Endothelial cell of umbilical vein (primary cell): ENCODE measurements at regions not wholly inside any gene's neighbourhood (a gene's known extent, or its start where the extent isn't known, plus 50 kb on each side); places are given as distances from the start of the nearest gene placed in this dataset.

Source experiments
- BruUV-seq: library from RNA; stranded (reverse); fragments of 400-500 nt; replicated peaks from 2 replicates; lab custom pipeline; 2021; lab: Mats Ljungman, UMichigan
- CTCF ChIA-PET: fragments of 300-600, 350-600 bp; sonication (Branson Sonifier 250); formaldehyde crosslinking; loops from one replicate; lab custom pipeline; 2021; ENCODE audit warnings: antibody characterized with exemption, inconsistent platforms; lab: Charles Lee
- POLR2A ChIA-PET: fragments of 300-600, 350-600 bp; sonication (Branson Sonifier 250); formaldehyde crosslinking; loops from one replicate; lab custom pipeline; 2021; ENCODE audit warnings: antibody characterized with exemption, inconsistent platforms; lab: Charles Lee
- DNase-seq: peaks from one replicate; pipeline ENCODE4 v3.0.0-alpha.2; 2011; ENCODE audit warnings: low read depth, low spot score
- FAIRE-seq: peaks from 2 replicates; lab custom pipeline; 2011; peaks lifted over from hg19 to GRCh38; lab: Jason Lieb, UNC
- H2AFZ ChIP-seq: 2 replicates; pipeline ENCODE4 v1.6.0; 2012; ENCODE audit warnings: low read depth, low read length, control low read depth, inconsistent platforms
- H3K27ac ChIP-seq: 2 replicates; pipeline ENCODE4 v1.5.1; 2011; ENCODE audit warnings: low read depth, mild to moderate bottlenecking, control low read depth, low read length, moderate library complexity; ENCODE audit not compliant: insufficient read depth
- H3K27me3 ChIP-seq, 2 experiments: 2 replicates each; pipeline versions ENCODE4 v1.6.0 to v1.6.1; 2011; ENCODE audit warnings: low read length in 2 of 2, mixed read lengths in 1 of 2; ENCODE audit not compliant: control insufficient read depth in 2 of 2, insufficient read depth in 2 of 2
- H3K36me3 ChIP-seq, 2 experiments: 2 replicates in 1 of 2; 3 replicates in 1 of 2; pipeline ENCODE4 v1.5.1; 2011; ENCODE audit warnings: low read length in 2 of 2, mild to moderate bottlenecking in 1 of 2, moderate library complexity in 1 of 2; ENCODE audit not compliant: control insufficient read depth in 2 of 2, insufficient read depth in 2 of 2; ENCODE audit errors: extremely low read depth in 1 of 2
- H3K4me1 ChIP-seq: 3 replicates; pipeline ENCODE4 v1.5.1; 2011; ENCODE audit warnings: mild to moderate bottlenecking, low read length; ENCODE audit not compliant: control insufficient read depth, insufficient read depth; ENCODE audit errors: extremely low read depth
- H3K4me2 ChIP-seq: 2 replicates; pipeline ENCODE4 v1.6.1; 2011; ENCODE audit warnings: low read length, control low read depth, mixed read lengths; ENCODE audit not compliant: insufficient read depth
- H3K4me3 ChIP-seq, 3 experiments: fragments of 200-600 bp in 1 of 3; sonication (generic), shearing (Covaris generic) in 1 of 3; replicated peaks in 1 of 3; 2 replicates each; pipeline ENCODE4 v1.5.1; 2011 to 2016; ENCODE audit warnings: control low read depth in 3 of 3, low read length in 3 of 3, mild to moderate bottlenecking in 2 of 3, inconsistent platforms in 1 of 3, low read depth in 1 of 3, moderate library complexity in 1 of 3; ENCODE audit not compliant: insufficient read depth in 1 of 3
- H3K79me2 ChIP-seq: 2 replicates; pipeline ENCODE4 v1.6.0; 2012; ENCODE audit warnings: low read length, inconsistent platforms; ENCODE audit not compliant: control insufficient read depth, insufficient read depth
- H3K9ac ChIP-seq: replicated peaks from 2 replicates; pipeline ENCODE3; 2011; ENCODE audit warnings: low read length, control low read depth; ENCODE audit not compliant: insufficient read depth; ENCODE audit errors: extremely low read depth
- H3K9me1 ChIP-seq: replicated peaks from 3 replicates; pipeline ENCODE4 v1.6.0; 2011; ENCODE audit warnings: mild to moderate bottlenecking, low read length; ENCODE audit not compliant: control insufficient read depth, insufficient read depth; ENCODE audit errors: extremely low read depth
- H3K9me3 ChIP-seq: replicated peaks from 2 replicates; pipeline ENCODE4 v1.5.1; 2012; ENCODE audit warnings: low read length, inconsistent platforms; ENCODE audit not compliant: control insufficient read depth, insufficient read depth
- H4K20me1 ChIP-seq: replicated peaks from 2 replicates; pipeline ENCODE3; 2011; ENCODE audit warnings: mild to moderate bottlenecking, low read length; ENCODE audit not compliant: control insufficient read depth, insufficient read depth; ENCODE audit errors: extremely low read depth
- CTCF ChIP-seq, 2 donors: IDR thresholded peaks; 1 replicate in 1 of 2; 2 replicates in 1 of 2; pipeline ENCODE4 v1.5.1; 2011; ENCODE audit warnings: low read length in 2 of 2, mild to moderate bottlenecking in 2 of 2, moderate library complexity in 2 of 2, control low read depth in 1 of 2, inconsistent platforms in 1 of 2, low read depth in 1 of 2; ENCODE audit not compliant: insufficient read depth in 1 of 2; ENCODE audit errors: extremely low read depth in 1 of 2
- EZH2 ChIP-seq: IDR thresholded peaks from 2 replicates; pipeline ENCODE4 v1.6.1; 2012; ENCODE audit warnings: borderline replicate concordance, low read depth, mild to moderate bottlenecking, moderate library complexity, low read length, inconsistent platforms; ENCODE audit not compliant: severe bottlenecking
- FOS ChIP-seq: IDR thresholded peaks from 2 replicates; pipeline ENCODE4 v1.6.1; 2011; ENCODE audit warnings: mild to moderate bottlenecking, low read length, moderate library complexity, borderline replicate concordance; ENCODE audit not compliant: insufficient read depth
- GATA2 ChIP-seq: IDR thresholded peaks from 2 replicates; pipeline ENCODE4 v1.7.0; 2011; ENCODE audit warnings: low read depth, mild to moderate bottlenecking, moderate library complexity, mixed read lengths, low read length; ENCODE audit not compliant: insufficient read length, insufficient read depth
- JUN ChIP-seq: IDR thresholded peaks from 2 replicates; pipeline ENCODE4 v1.6.1; 2011; ENCODE audit warnings: borderline replicate concordance, low read depth; ENCODE audit not compliant: insufficient read length, insufficient read depth
- MAX ChIP-seq: IDR thresholded peaks from 2 replicates; pipeline ENCODE4 v1.6.1; 2011; ENCODE audit not compliant: insufficient read depth, insufficient read length
- MYC ChIP-seq: IDR thresholded peaks from one replicate; pipeline ENCODE4 v1.6.1; 2011; ENCODE audit warnings: mild to moderate bottlenecking, low read depth, low read length
- POLR2A ChIP-seq: IDR thresholded peaks from 2 replicates; pipeline ENCODE4 v1.6.1; 2012; ENCODE audit warnings: low read depth, mild to moderate bottlenecking, control low read depth, low read length
- POLR2AphosphoS5 ChIP-seq: IDR thresholded peaks from 2 replicates; pipeline ENCODE4 v1.6.1; 2012; ENCODE audit warnings: low read depth, mild to moderate bottlenecking, control low read depth, low read length, moderate library complexity; ENCODE audit not compliant: insufficient read depth
- dilution Hi-C: fragments of 300-500 bp; cut with MboI; formaldehyde crosslinking; loops from one replicate; pipeline ENCODE4 v1.15.0; 2019; ENCODE audit warnings: low sequenced_read_pairs; ENCODE audit not compliant: extremely low pct_ligation_motif_present
- intact Hi-C: fragments of 100-400 bp; cut with micrococcal nuclease; formaldehyde crosslinking; loops from one replicate; pipeline ENCODE4 v1.10.0; 2022

- BruUV-seq, result no TSS peak
- no peak overlapping the region for H2AFZ ChIP-seq
- no peak overlapping the region for H3K9ac ChIP-seq
- intact Hi-C loops (no loop called here), dilution Hi-C loops (no loop called here)
- H3K4me2 ChIP-seq, result no peak overlapping the region
- H3K9me3 ChIP-seq, result no peaks in the 10 kb centered on the region
- no peaks in the 10 kb centered on the region for H4K20me1 ChIP-seq
- TF ChIP-seq MAX (no peak), FOS (no peak), POLR2A (no peak), CTCF (IDR thresholded peaks at IDR 0.05; ENCODE audit: extremely low read depth in 1 of 2, insufficient read depth in 1 of 2, low read depth in 1 of 2, low read length in 2 of 2) (no peak), MYC (no peak), EZH2 (no peak), POLR2AphosphoS5 (no peak), GATA2 (no peak), JUN (no peak)
- no peaks in the 10 kb centered on the region for H3K4me1 ChIP-seq
- H3K36me3 ChIP-seq, result no peaks in the 10 kb centered on the region
- CTCF ChIA-PET, result no interaction called here
- H3K9me1 ChIP-seq, result no peaks in the 10 kb centered on the region
- DNase-seq, result no peak
- no peaks in the 10 kb centered on the region for H3K79me2 ChIP-seq
- H3K4me3 ChIP-seq, result no peak overlapping the region
- POLR2A ChIA-PET, result no interaction called here
- H3K27me3 ChIP-seq, result no peaks in the 10 kb centered on the region
- no peak for FAIRE-seq
- H3K27ac ChIP-seq, result no peak overlapping the region
These were observed 255.3 kb upstream of the PMFBP1 start for GRCh38 chr16:72427051-72427782.
